ENCODE measurements at regions not wholly inside any gene's neighbourhood (a gene's known extent, or its start where the extent isn't known, plus 50 kb on each side); places are given as distances from the start of the nearest gene placed in this dataset.
"Not testable (repeated sequence)": the region's sequence is repeated elsewhere in the genome, so short reads cannot be mapped to it uniquely, and the experiment has no call there.

- DNase-seq (ENCODE audit: low read depth), result no peak
Observed at GRCh38 chr14:71396050-71396677, 488.9 kb downstream of the PCNX1 start.

- no peak for DNase-seq (ENCODE audit: low read depth)
Observed at GRCh38 chr14:71397371-71397770, 490.1 kb downstream of the PCNX1 start.

- no peak for DNase-seq (ENCODE audit: low read depth)
Observed at GRCh38 chr14:71398450-71398849, 491.2 kb downstream of the PCNX1 start.

- DNase-seq (ENCODE audit: low read depth), result peak; percentile 13
Observed at GRCh38 chr14:71399057-71399487, 491.8 kb downstream of the PCNX1 start.

- DNase-seq (ENCODE audit: low read depth), result no peak
Observed at GRCh38 chr14:71400871-71401321, 493.6 kb downstream of the PCNX1 start.

- DNase-seq (ENCODE audit: low read depth), result not testable (repeated sequence)
Observed at GRCh38 chr14:71402415-71402814, 495.2 kb downstream of the PCNX1 start.

GRCh38 chr14:71403656-71404055 lies 496.4 kb downstream of the PCNX1 start:
- peak; percentile 4 for DNase-seq (ENCODE audit: low read depth)

GRCh38 chr14:71405676-71406075 lies 498.4 kb downstream of the PCNX1 start:
- DNase-seq (ENCODE audit: low read depth), result no peak

GRCh38 chr14:71408362-71409030 lies 501.2 kb downstream of the PCNX1 start:
- DNase-seq (ENCODE audit: low read depth), result no peak

- DNase-seq (ENCODE audit: low read depth), result no peak
Observed at GRCh38 chr14:71410578-71411284, 503.5 kb downstream of the PCNX1 start.

GRCh38 chr14:71411285-71411595 lies 504.0 kb downstream of the PCNX1 start:
- DNase-seq (ENCODE audit: low read depth), result no peak

GRCh38 chr14:71411738-71412137 lies 504.5 kb downstream of the PCNX1 start:
- DNase-seq (ENCODE audit: low read depth), result no peak

GRCh38 chr14:71414631-71415403 lies 507.6 kb downstream of the PCNX1 start:
- DNase-seq (ENCODE audit: low read depth), result no peak

- no peak for DNase-seq (ENCODE audit: low read depth)
Observed at GRCh38 chr14:71415404-71415690, 508.1 kb downstream of the PCNX1 start.

- no peak for DNase-seq (ENCODE audit: low read depth)
Observed at GRCh38 chr14:71416392-71416791, 509.1 kb downstream of the PCNX1 start.

- no peak for DNase-seq (ENCODE audit: low read depth)
Observed at GRCh38 chr14:71418532-71419245, 511.4 kb downstream of the PCNX1 start.

GRCh38 chr14:71423481-71423880 lies 508.7 kb upstream of the RGS6 start:
- no peak for DNase-seq (ENCODE audit: low read depth)

GRCh38 chr14:71424941-71425340 lies 507.3 kb upstream of the RGS6 start:
- no peak for DNase-seq (ENCODE audit: low read depth)

GRCh38 chr14:71426001-71426400 lies 506.2 kb upstream of the RGS6 start:
- no peak for DNase-seq (ENCODE audit: low read depth)

- no peak for DNase-seq (ENCODE audit: low read depth)
Observed at GRCh38 chr14:71429902-71430301, 502.3 kb upstream of the RGS6 start.

- DNase-seq (ENCODE audit: low read depth), result no peak
Observed at GRCh38 chr14:71430321-71430677, 501.9 kb upstream of the RGS6 start.

GRCh38 chr14:71430678-71431376 lies 501.4 kb upstream of the RGS6 start:
- no peak for DNase-seq (ENCODE audit: low read depth)
